HPDE6-E6E7 (cell line): ENCODE measurements at regions not wholly inside any gene's neighbourhood (a gene's known extent, or its start where the extent isn't known, plus 50 kb on each side); places are given as distances from the start of the nearest gene placed in this dataset.
A peak's percentile ranks its signal among the peaks of the same experiment; 100 is the strongest.
"Not testable (repeated sequence)": the region's sequence is repeated elsewhere in the genome, so short reads cannot be mapped to it uniquely, and the experiment has no call there.

Experiments
- DNase-seq: peaks from one replicate; pipeline ENCODE4 v3.0.0; 2011; ENCODE audit warnings: missing footprints; ENCODE audit errors: extremely low spot score

GRCh38 chr7:85891900-85892299 lies 705.0 kb upstream of the SEMA3D start:
- DNase-seq = not testable (repeated sequence)

GRCh38 chr7:85890244-85890811 lies 703.5 kb upstream of the SEMA3D start:
- peak; percentile 8 for DNase-seq

GRCh38 chr7:85887133-85887532 lies 700.3 kb upstream of the SEMA3D start:
- no peak for DNase-seq

GRCh38 chr7:85882335-85882734 lies 695.5 kb upstream of the SEMA3D start:
- DNase-seq = no peak

- DNase-seq = no peak
Measured at GRCh38 chr7:85875398-85875797, 688.5 kb upstream of the SEMA3D start.

- DNase-seq = no peak
Measured at GRCh38 chr7:85866540-85866939, 679.7 kb upstream of the SEMA3D start.

GRCh38 chr7:85851571-85852193 lies 664.8 kb upstream of the SEMA3D start:
- peak; percentile 3 for DNase-seq

- DNase-seq = no peak
Measured at GRCh38 chr7:85850381-85850780, 663.5 kb upstream of the SEMA3D start.

- no peak for DNase-seq
Measured at GRCh38 chr7:85840554-85840953, 653.7 kb upstream of the SEMA3D start.

GRCh38 chr7:85833066-85833465 lies 646.2 kb upstream of the SEMA3D start:
- DNase-seq = no peak

- no peak for DNase-seq
Measured at GRCh38 chr7:85830982-85831381, 644.1 kb upstream of the SEMA3D start.

- DNase-seq = peak; percentile 2
Measured at GRCh38 chr7:85829817-85830432, 643.1 kb upstream of the SEMA3D start.

- no peak for DNase-seq
Measured at GRCh38 chr7:85829176-85829575, 642.3 kb upstream of the SEMA3D start.

GRCh38 chr7:85828614-85829013 lies 641.8 kb upstream of the SEMA3D start:
- DNase-seq = no peak

- no peak for DNase-seq
Measured at GRCh38 chr7:85823396-85824080, 636.7 kb upstream of the SEMA3D start.

GRCh38 chr7:85821926-85822325 lies 635.1 kb upstream of the SEMA3D start:
- DNase-seq = no peak

GRCh38 chr7:85820702-85821443 lies 634.0 kb upstream of the SEMA3D start:
- DNase-seq = no peak

GRCh38 chr7:85815526-85815925 lies 628.7 kb upstream of the SEMA3D start:
- DNase-seq = no peak

GRCh38 chr7:85806321-85806720 lies 619.5 kb upstream of the SEMA3D start:
- DNase-seq = no peak

- DNase-seq = no peak
Measured at GRCh38 chr7:85805656-85806055, 618.8 kb upstream of the SEMA3D start.

GRCh38 chr7:85805249-85805648 lies 618.4 kb upstream of the SEMA3D start:
- DNase-seq = no peak

- no peak for DNase-seq
Measured at GRCh38 chr7:85802211-85802610, 615.4 kb upstream of the SEMA3D start.
